B cell (primary cell): ENCODE measurements at regions not wholly inside any gene's neighbourhood (a gene's known extent, or its start where the extent isn't known, plus 50 kb on each side); places are given as distances from the start of the nearest gene placed in this dataset.

ENCODE experiments used
- EZH2 ChIP-seq: IDR thresholded peaks from 2 replicates; pipeline ENCODE4 v1.6.1; 2012; ENCODE audit warnings: borderline replicate concordance, low read depth, mild to moderate bottlenecking, moderate library complexity, low read length; ENCODE audit not compliant: insufficient read depth, poor library complexity, severe bottlenecking
- TF ChIP-seq, protein P1 (sequence below): fragments of 200-600 bp; IDR thresholded peaks from one replicate; pipeline ENCODE4 v1.8.0; 2022; ENCODE audit warnings: antibody characterized with exemption, mild to moderate bottlenecking

DNA sequence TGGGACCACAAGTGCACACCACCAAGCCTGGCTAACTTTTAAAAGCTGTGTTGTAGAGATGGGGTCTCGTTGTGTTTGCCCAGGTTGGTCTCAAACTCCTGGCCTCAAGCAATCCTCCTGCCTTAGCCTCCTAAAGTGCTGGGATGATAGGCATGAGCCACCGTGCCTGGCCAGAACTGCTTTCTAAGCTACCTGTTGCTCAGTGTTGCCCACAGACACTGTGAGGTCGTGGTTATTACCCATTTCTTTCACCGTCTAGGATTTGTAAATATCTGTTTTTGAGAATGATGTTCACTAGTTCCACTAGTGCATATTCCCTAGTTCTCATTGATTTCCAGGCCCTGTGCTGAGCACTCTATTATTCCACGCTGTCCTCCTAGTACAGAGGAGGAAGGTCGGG is 51.4 kb upstream of the FAM89A start:
- TF ChIP-seq, protein P1, sequence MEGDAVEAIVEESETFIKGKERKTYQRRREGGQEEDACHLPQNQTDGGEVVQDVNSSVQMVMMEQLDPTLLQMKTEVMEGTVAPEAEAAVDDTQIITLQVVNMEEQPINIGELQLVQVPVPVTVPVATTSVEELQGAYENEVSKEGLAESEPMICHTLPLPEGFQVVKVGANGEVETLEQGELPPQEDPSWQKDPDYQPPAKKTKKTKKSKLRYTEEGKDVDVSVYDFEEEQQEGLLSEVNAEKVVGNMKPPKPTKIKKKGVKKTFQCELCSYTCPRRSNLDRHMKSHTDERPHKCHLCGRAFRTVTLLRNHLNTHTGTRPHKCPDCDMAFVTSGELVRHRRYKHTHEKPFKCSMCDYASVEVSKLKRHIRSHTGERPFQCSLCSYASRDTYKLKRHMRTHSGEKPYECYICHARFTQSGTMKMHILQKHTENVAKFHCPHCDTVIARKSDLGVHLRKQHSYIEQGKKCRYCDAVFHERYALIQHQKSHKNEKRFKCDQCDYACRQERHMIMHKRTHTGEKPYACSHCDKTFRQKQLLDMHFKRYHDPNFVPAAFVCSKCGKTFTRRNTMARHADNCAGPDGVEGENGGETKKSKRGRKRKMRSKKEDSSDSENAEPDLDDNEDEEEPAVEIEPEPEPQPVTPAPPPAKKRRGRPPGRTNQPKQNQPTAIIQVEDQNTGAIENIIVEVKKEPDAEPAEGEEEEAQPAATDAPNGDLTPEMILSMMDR, result no peak
- TF ChIP-seq EZH2, result no peak
